ENCODE measurements at regions not wholly inside any gene's neighbourhood (a gene's known extent, or its start where the extent isn't known, plus 50 kb on each side); places are given as distances from the start of the nearest gene placed in this dataset.

DNA sequence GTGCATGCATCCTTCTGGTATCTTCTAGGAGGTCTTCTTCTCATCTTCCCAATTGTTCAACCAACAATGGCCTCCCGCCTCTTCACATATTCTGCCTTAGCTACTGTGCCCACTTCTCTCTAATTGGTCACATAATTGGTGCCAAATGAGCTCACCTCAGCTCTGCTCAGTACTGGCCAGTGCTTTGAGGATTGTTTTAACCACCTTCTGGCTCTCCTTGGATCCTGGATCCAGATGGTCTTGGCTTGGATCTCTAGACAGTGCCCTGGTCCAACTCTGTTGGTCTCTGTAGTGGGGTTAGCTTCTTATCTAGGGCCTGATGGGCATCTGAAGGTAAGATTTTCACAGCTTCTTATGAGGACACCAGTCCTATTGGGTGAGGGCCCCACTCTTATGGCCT lies 820.8 kb downstream of the TYW1 start:
- TF ChIP-seq, protein P1, sequence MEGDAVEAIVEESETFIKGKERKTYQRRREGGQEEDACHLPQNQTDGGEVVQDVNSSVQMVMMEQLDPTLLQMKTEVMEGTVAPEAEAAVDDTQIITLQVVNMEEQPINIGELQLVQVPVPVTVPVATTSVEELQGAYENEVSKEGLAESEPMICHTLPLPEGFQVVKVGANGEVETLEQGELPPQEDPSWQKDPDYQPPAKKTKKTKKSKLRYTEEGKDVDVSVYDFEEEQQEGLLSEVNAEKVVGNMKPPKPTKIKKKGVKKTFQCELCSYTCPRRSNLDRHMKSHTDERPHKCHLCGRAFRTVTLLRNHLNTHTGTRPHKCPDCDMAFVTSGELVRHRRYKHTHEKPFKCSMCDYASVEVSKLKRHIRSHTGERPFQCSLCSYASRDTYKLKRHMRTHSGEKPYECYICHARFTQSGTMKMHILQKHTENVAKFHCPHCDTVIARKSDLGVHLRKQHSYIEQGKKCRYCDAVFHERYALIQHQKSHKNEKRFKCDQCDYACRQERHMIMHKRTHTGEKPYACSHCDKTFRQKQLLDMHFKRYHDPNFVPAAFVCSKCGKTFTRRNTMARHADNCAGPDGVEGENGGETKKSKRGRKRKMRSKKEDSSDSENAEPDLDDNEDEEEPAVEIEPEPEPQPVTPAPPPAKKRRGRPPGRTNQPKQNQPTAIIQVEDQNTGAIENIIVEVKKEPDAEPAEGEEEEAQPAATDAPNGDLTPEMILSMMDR (IDR thresholded peaks at IDR 0.05; ENCODE audit: low read depth, low read length, poor library complexity, severe bottlenecking): no peak
- TF ChIP-seq EZH2phosphoT487 (IDR thresholded peaks at IDR 0.05; ENCODE audit: borderline replicate concordance, low read length): no peak

Measured in DOHH2 (cell line).